ENCODE measurements at regions not wholly inside any gene's neighbourhood (a gene's known extent, or its start where the extent isn't known, plus 50 kb on each side); places are given as distances from the start of the nearest gene placed in this dataset.

GRCh38 chr6:14406614-14407331 is 289.2 kb downstream of the CD83 start (continued):
- TF ChIP-seq REST (IDR thresholded peaks at IDR 0.05; ENCODE audit: low read depth, low read length), result no peak
- no peak for TF ChIP-seq PBX3 (IDR thresholded peaks at IDR 0.05)
- TF ChIP-seq YY1 (IDR thresholded peaks at IDR 0.05; ENCODE audit: low read depth), result no peak

GRCh38 chr6:14408446-14408845 is 290.9 kb downstream of the CD83 start:
- Histone ChIP-seq H3K27me3 (ENCODE audit: insufficient read depth) (no peaks in the 10 kb centered on the region), H3K4me2 (no peak overlapping the region), H2AFZ (ENCODE audit: low read depth) (no peak overlapping the region), H3K9ac (no peak overlapping the region), H3K4me1 (ENCODE audit: control insufficient read depth in 1 of 2, insufficient read depth in 2 of 2, low read depth in 1 of 2, low read length in 1 of 2) (peaks cover 0 to 5% of the 10 kb centered on the region in 2 experiments; a peak in 1 of 4 replicates), H3K27ac (ENCODE audit: low read depth in 2 of 2, low read length in 1 of 2) (no peak overlapping the region), H3K4me3 (ENCODE audit: low read depth in 2 of 2, low read length in 1 of 2) (no peak overlapping the region), H3K9me3 (no peaks in the 10 kb centered on the region), H4K20me1 (ENCODE audit: insufficient read depth) (no peaks in the 10 kb centered on the region), H3K36me3 (replicated peaks in 1 of 2; ENCODE audit: control insufficient read depth in 1 of 2, insufficient read depth in 2 of 2, low read length in 1 of 2) (no peaks in the 10 kb centered on the region), H3K79me2 (ENCODE audit: insufficient read depth) (no peaks in the 10 kb centered on the region), H3F3A (replicated peaks; ENCODE audit: insufficient read depth) (no peaks in the 10 kb centered on the region), H3K9me2 (no peaks in the 10 kb centered on the region)
- POLR2A ChIA-PET, result no interaction called here
- 40% methylated on average over 4 of the region's 4 CpGs for WGBS (ENCODE audit: low lambda C conversion rate)
- CTCF ChIA-PET, result interaction anchor here (0.6 kb wide), 1 partner anchor 839 kb away, joined by 3 read pairs; no protein-coding TSS in a partner anchor
- no peak for DNase-seq
- TF ChIP-seq YY1 (IDR thresholded peaks at IDR 0.05; ENCODE audit: low read depth) (no peak), EP300 (IDR thresholded peaks at IDR 0.05; ENCODE audit: borderline replicate concordance in 1 of 2, low read depth in 1 of 2, low read length in 1 of 2) (no peak), ZBTB33 (IDR thresholded peaks at IDR 0.05; ENCODE audit: borderline replicate concordance, low read depth) (no peak), GABPA (IDR thresholded peaks at IDR 0.05; ENCODE audit: low read depth) (no peak), USF2 (IDR thresholded peaks at IDR 0.05; ENCODE audit: borderline replicate concordance, low read depth, low read length) (no peak), NFIC (IDR thresholded peaks at IDR 0.05; ENCODE audit: borderline replicate concordance) (no peak), CTCF (IDR thresholded peaks at IDR 0.05) (no peak), TAF1 (IDR thresholded peaks at IDR 0.05; ENCODE audit: borderline replicate concordance, low read depth, low read length) (no peak), POLR2AphosphoS5 (IDR thresholded peaks at IDR 0.05; ENCODE audit: low read depth, low read length) (no peak), GATA2 (CRISPR knock-in tag; IDR thresholded peaks at IDR 0.05) (no peak), USF1 (IDR thresholded peaks at IDR 0.05; ENCODE audit: borderline replicate concordance, low read depth) (no peak), TCF12 (IDR thresholded peaks at IDR 0.05) (no peak), SIN3A (IDR thresholded peaks at IDR 0.05; ENCODE audit: borderline replicate concordance, low read depth, low read length) (no peak), RCOR1 (IDR thresholded peaks at IDR 0.05; ENCODE audit: low read length) (no peak), ELF1 (IDR thresholded peaks at IDR 0.05) (no peak)

Measured in SK-N-SH (cell line).